OCI-LY3 (cell line): ENCODE measurements at regions not wholly inside any gene's neighbourhood (a gene's known extent, or its start where the extent isn't known, plus 50 kb on each side); places are given as distances from the start of the nearest gene placed in this dataset.

Experiments
- H2AFZ ChIP-seq: fragments of 200-600, 300-600 bp; shearing (Covaris generic); 2 replicates; pipeline ENCODE4 v1.6.0; 2014; ENCODE audit warnings: antibody characterized with exemption, low read depth, low read length
- H3K27ac ChIP-seq: fragments of 200-600, 300-600 bp; sonication (generic); 2 replicates; pipeline ENCODE4 v1.5.1; 2014; ENCODE audit warnings: mild to moderate bottlenecking, low read length, moderate library complexity, mixed read lengths
- H3K27me3 ChIP-seq: fragments of 200-600, 300-600 bp; sonication (generic); 2 replicates; pipeline ENCODE4 v1.6.1; 2014; ENCODE audit warnings: low read depth, low read length, mixed read lengths
- H3K36me3 ChIP-seq: fragments of 200-600, 300-600 bp; sonication (generic); replicated peaks from 2 replicates; pipeline ENCODE3; 2014; ENCODE audit warnings: low read depth, low read length, mixed read lengths
- H3K4me1 ChIP-seq: fragments of 300-600, 200-600 bp; sonication (generic); 2 replicates; pipeline ENCODE4 v1.6.1; 2014; ENCODE audit warnings: low read length, mixed read lengths
- H3K4me2 ChIP-seq: fragments of 200-600, 300-600 bp; sonication (generic); 2 replicates; pipeline ENCODE4 v1.6.1; 2014; ENCODE audit warnings: low read length, mixed read lengths
- H3K4me3 ChIP-seq: fragments of 300-600, 200-600 bp; sonication (generic); 2 replicates; pipeline ENCODE4 v1.5.1; 2014; ENCODE audit warnings: antibody characterized with exemption, mild to moderate bottlenecking, low read length, moderate library complexity
- H3K79me2 ChIP-seq: fragments of 300-600, 200-600 bp; shearing (Covaris generic); 2 replicates; pipeline ENCODE4 v1.6.1; 2014; ENCODE audit warnings: mild to moderate bottlenecking, low read length, mixed read lengths
- H3K9ac ChIP-seq: fragments of 300-600, 200-600 bp; shearing (Covaris generic); 2 replicates; pipeline ENCODE4 v1.6.0; 2014; ENCODE audit warnings: mild to moderate bottlenecking, low read length, moderate library complexity
- H3K9me3 ChIP-seq: fragments of 200-600, 300-600 bp; shearing (Covaris generic); 2 replicates; pipeline ENCODE4 v1.6.1; 2014; ENCODE audit warnings: low read length, mixed read lengths; ENCODE audit not compliant: insufficient read depth
- H4K20me1 ChIP-seq: fragments of 200-600, 300-600 bp; sonication (generic); 2 replicates; pipeline ENCODE4 v1.6.1; 2016; ENCODE audit warnings: low read length, mixed read lengths; ENCODE audit not compliant: insufficient read depth
- CTCF ChIP-seq: fragments of 200-600, 300-600 bp; sonication (generic); IDR thresholded peaks from 2 replicates; pipeline ENCODE4 v1.5.1; 2014; ENCODE audit warnings: antibody characterized with exemption, low read length, low read depth
- EZH2phosphoT487 ChIP-seq: fragments of 200-600 bp; shearing (Covaris generic); IDR thresholded peaks from 2 replicates; pipeline ENCODE4 v1.6.1; 2018; ENCODE audit warnings: antibody characterized with exemption, mixed run types, low read depth

GRCh38 chr4:154125340-154125739 lies 336.5 kb upstream of the SFRP2 start:
- Histone ChIP-seq H3K4me3 (no peak overlapping the region), H3K27me3 (no peaks in the 10 kb centered on the region)

GRCh38 chr4:154124539-154125255 lies 335.8 kb upstream of the SFRP2 start:
- Histone ChIP-seq H3K4me2 (no peak overlapping the region), H3K36me3 (no peaks in the 10 kb centered on the region), H3K27me3 (no peaks in the 10 kb centered on the region), H2AFZ (no peak overlapping the region), H3K9ac (no peak overlapping the region), H3K79me2 (no peaks in the 10 kb centered on the region), H3K27ac (no peak overlapping the region), H3K9me3 (no peaks in the 10 kb centered on the region), H4K20me1 (no peaks in the 10 kb centered on the region), H3K4me1 (peaks cover 7% of the 10 kb centered on the region; the same call in 1 of the 2 replicates), H3K4me3 (no peak overlapping the region)
- TF ChIP-seq EZH2phosphoT487: no peak
- no peak for TF ChIP-seq CTCF

More at GRCh38 chr4:154125340-154125739, 336.5 kb upstream of the SFRP2 start:
- Histone ChIP-seq H3K36me3 (no peaks in the 10 kb centered on the region), H3K4me1 (peaks cover 7% of the 10 kb centered on the region; the same call in 1 of the 2 replicates), H2AFZ (no peak overlapping the region), H3K27ac (no peak overlapping the region), H3K79me2 (no peaks in the 10 kb centered on the region), H3K9ac (no peak overlapping the region), H3K4me2 (no peak overlapping the region), H4K20me1 (no peaks in the 10 kb centered on the region), H3K9me3 (no peaks in the 10 kb centered on the region)
- TF ChIP-seq EZH2phosphoT487 (no peak), CTCF (no peak)

- no peak overlapping the region for H3K4me2 ChIP-seq
Observed at GRCh38 chr4:154123897-154124296, 335.0 kb upstream of the SFRP2 start.

More at GRCh38 chr4:154123897-154124296, 335.0 kb upstream of the SFRP2 start:
- H3K4me1 ChIP-seq: peaks cover 7% of the 10 kb centered on the region; the same call in 1 of the 2 replicates
- no peak overlapping the region for H3K4me3 ChIP-seq
- no peak overlapping the region for H2AFZ ChIP-seq
- TF ChIP-seq CTCF: no peak
- no peak for TF ChIP-seq EZH2phosphoT487
- H3K9me3 ChIP-seq: no peaks in the 10 kb centered on the region
- H4K20me1 ChIP-seq: no peaks in the 10 kb centered on the region
- H3K9ac ChIP-seq: no peak overlapping the region
- H3K27ac ChIP-seq: no peak overlapping the region
- H3K79me2 ChIP-seq: no peaks in the 10 kb centered on the region
- no peaks in the 10 kb centered on the region for H3K27me3 ChIP-seq
- H3K36me3 ChIP-seq: no peaks in the 10 kb centered on the region
